NB4 (cell line): ENCODE measurements at regions not wholly inside any gene's neighbourhood (a gene's known extent, or its start where the extent isn't known, plus 50 kb on each side); places are given as distances from the start of the nearest gene placed in this dataset.

Experiments
- DNase-seq: peaks from one replicate; pipeline ENCODE4 v3.0.0; 2010; ENCODE audit warnings: low read depth
- H3K4me3 ChIP-seq: one replicate; pipeline ENCODE4 v1.5.1; 2011; ENCODE audit warnings: mild to moderate bottlenecking, low read depth, low read length, moderate library complexity
- MYC ChIP-seq: IDR thresholded peaks from 2 replicates; pipeline ENCODE4 v1.6.1; 2011; ENCODE audit warnings: low read depth, low read length
- POLR2A ChIP-seq: IDR thresholded peaks from 2 replicates; pipeline ENCODE4 v1.6.1; 2011; ENCODE audit warnings: mild to moderate bottlenecking; ENCODE audit not compliant: insufficient read length; ENCODE audit errors: extremely low read depth
- TF ChIP-seq, protein P1 (sequence below): IDR thresholded peaks from 2 replicates; pipeline ENCODE4 v1.6.1; 2011; ENCODE audit warnings: low read depth, low read length
- TF ChIP-seq, protein P2 (sequence below): IDR thresholded peaks from one replicate; pipeline ENCODE4 v1.5.1; 2012; ENCODE audit warnings: low read depth, low read length

DNA sequence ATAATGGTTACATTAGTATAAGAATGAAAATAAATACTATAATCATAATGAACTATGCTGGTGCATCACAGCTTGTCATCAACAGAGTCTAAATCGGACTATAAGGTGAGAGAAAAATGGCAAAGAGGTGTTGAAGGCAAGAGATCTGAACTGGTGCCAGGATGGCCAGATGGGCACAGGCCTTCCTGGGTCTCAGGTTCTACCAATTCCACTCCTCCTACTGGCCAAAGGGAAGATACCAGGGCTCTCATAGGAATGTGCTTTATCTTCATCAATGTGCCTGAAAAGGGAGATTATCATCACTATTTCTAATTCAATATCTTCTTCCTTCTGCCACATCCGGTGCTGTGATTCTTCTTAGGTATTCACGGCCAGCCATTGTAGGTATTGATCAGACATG is 107.6 kb downstream of the GASK1B start:
- DNase-seq: no peak
- no peak for TF ChIP-seq POLR2A
- H3K4me3 ChIP-seq: no peak overlapping the region

DNA sequence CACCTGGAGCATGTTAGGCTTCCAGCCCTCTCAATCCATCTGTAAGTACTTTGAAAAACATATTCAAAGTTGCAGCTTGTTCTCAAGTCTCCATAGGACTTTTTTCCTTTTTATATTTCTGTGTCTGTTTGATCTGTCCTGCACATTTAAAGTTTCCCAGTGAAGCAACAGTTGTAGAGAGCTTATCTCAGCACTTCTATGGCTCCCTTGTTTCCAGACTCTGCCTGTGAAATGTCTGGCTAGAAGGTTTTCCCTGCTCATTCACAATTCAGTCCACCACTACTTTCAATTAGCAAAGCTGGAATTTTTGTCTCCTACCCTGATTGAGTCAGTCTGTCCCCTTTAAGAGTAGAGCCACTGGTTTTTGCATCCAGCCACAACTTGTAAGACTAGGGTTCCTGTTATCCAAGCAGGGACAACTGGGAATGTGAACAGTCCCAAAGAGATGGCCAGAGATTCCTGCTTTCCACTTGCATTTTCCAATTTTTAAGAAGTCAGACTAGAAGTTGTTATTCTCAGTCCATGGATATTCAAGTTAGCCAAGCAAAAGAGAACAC is 116.1 kb downstream of the GASK1B start:
- H3K4me3 ChIP-seq: no peak overlapping the region
- TF ChIP-seq POLR2A: no peak
- no peak for TF ChIP-seq MYC
- DNase-seq: no peak

DNA sequence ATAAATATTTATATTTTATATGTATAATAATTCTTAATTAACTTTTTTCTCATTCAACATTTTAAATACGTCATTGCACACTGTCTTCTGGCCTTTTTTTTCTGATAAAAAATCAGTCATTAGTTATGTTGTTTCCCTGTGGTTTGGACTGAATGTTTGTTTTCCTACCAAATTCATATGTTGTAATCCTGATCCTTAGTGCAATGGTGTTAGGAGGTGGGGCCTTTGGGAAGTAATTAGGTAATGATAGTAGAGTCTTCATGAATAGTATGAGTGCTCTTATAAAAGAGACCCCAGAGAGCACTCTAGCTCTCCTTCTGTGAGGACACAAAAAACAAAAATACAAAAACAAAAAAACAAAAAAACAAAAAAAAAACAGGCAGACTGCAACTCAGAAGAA is 117.2 kb downstream of the GASK1B start:
- TF ChIP-seq, protein P1, sequence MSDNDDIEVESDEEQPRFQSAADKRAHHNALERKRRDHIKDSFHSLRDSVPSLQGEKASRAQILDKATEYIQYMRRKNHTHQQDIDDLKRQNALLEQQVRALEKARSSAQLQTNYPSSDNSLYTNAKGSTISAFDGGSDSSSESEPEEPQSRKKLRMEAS: no peak
- TF ChIP-seq, protein P2, sequence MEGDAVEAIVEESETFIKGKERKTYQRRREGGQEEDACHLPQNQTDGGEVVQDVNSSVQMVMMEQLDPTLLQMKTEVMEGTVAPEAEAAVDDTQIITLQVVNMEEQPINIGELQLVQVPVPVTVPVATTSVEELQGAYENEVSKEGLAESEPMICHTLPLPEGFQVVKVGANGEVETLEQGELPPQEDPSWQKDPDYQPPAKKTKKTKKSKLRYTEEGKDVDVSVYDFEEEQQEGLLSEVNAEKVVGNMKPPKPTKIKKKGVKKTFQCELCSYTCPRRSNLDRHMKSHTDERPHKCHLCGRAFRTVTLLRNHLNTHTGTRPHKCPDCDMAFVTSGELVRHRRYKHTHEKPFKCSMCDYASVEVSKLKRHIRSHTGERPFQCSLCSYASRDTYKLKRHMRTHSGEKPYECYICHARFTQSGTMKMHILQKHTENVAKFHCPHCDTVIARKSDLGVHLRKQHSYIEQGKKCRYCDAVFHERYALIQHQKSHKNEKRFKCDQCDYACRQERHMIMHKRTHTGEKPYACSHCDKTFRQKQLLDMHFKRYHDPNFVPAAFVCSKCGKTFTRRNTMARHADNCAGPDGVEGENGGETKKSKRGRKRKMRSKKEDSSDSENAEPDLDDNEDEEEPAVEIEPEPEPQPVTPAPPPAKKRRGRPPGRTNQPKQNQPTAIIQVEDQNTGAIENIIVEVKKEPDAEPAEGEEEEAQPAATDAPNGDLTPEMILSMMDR: no peak
- TF ChIP-seq POLR2A (no peak), MYC (no peak)
- no peak overlapping the region for H3K4me3 ChIP-seq
- DNase-seq: no peak

DNA sequence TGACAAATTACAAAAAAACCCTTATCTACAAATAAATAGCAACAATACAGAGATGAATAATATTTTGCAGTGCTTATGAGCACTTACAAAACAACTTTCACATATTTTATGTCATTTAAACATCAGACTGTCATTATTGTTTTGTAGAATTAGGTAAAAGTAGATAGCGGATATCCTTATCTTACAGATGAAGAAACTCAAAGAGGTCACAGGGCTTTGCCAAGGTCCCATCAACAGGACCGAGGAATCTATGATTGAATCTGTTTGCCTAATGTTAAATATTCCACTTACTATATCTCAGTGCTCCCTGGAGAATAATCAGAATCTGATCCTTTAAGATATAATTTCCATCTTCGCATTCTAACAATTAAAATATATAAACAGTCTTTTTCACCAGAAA is 119.0 kb downstream of the GASK1B start:
- no peak overlapping the region for H3K4me3 ChIP-seq
- TF ChIP-seq MYC (no peak), POLR2A (no peak)
- TF ChIP-seq, protein P1: no peak
- TF ChIP-seq, protein P2: no peak
- DNase-seq: no peak

DNA sequence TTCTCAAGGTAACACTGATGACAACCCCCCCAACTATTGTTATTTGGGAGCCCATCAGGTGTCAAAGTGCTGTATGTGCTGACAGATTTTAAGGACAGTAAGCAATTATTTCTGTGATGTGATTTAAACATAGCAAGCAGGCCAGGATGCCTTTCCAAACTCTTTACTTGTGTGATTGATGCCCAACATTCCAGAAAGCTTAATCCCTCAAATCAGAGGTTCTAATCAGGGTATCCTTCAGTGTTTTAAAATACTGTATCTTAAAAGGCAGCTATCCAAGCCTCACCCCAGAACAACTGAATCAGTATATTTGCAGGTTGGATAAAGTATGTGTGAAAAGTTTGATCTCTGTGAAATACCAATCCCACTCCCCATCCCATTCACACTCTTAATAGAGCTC is 119.7 kb downstream of the GASK1B start:
- H3K4me3 ChIP-seq: no peak overlapping the region
- TF ChIP-seq, protein P1: no peak
- no peak for TF ChIP-seq MYC
- TF ChIP-seq POLR2A: no peak
- TF ChIP-seq, protein P2: no peak
- no peak for DNase-seq

DNA sequence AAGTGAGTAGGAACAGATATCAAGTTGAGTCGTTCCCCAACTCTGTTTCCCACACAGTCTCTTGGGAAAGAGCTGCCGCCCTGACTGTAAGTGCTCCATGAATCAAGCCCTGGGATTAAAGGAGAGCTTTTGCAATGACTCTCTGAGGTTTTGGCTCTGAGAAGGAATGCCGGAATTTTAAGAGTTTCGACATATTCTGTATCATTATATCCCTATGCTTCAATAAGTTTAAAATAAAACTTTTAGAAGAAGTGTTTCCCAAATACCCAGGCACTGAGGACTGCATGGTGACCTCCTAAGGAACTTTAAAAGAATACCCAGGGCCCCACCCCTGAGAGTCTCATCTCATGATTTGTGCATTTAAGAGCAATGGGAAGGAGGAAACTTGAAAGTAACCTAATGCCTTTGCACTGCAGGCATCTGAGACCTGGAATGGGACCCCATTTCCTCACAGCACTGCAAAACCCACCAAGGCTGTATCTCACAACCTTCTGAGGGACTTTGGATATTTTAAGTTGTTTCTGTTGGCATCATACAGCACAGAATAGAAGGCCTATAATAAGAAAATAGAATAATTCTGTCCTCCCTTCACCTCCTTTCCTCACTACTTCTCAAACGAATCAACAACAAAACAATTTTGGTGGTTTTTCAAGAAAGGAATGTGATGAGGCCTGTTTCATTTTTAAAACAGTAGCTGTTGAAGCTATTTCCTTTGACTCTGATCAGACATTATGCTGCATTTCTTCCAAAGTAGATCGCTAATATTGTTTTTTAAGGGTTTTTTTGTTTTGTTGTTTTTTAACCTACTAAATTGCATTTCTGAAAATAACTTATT is 121.2 kb downstream of the GASK1B start:
- H3K4me3 ChIP-seq: no peak overlapping the region
- TF ChIP-seq, protein P1: no peak
- TF ChIP-seq POLR2A: no peak
- TF ChIP-seq MYC: no peak
- TF ChIP-seq, protein P2: no peak
- no peak for DNase-seq

DNA sequence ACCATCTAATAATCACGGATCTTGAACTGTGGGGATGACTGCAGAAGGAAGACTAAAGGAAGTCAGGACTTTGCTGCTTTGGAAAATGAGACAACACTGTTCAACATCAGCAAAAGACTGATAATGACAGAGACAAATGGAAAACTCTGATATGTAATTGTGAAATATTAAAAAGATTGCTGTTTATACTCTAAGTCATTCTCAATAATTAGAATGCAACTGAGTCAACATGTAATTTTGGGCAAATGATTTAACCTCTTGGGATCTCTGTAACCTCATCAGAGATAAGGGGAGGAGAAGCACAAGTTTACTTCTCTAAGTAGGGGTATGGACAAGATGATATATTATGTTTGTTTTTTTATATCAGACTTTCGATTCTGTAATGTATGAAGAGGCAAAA is 121.9 kb downstream of the GASK1B start:
- TF ChIP-seq, protein P1: no peak
- TF ChIP-seq POLR2A: no peak
- no peak for TF ChIP-seq MYC
- TF ChIP-seq, protein P2: no peak
- H3K4me3 ChIP-seq: no peak overlapping the region
- no peak for DNase-seq
